DMS153 treated with DMSO at 0.1 percent for 48 hours (cell line): ENCODE measurements at regions not wholly inside any gene's neighbourhood (a gene's known extent, or its start where the extent isn't known, plus 50 kb on each side); places are given as distances from the start of the nearest gene placed in this dataset.
"Not testable (repeated sequence)": the region's sequence is repeated elsewhere in the genome, so short reads cannot be mapped to it uniquely, and the experiment has no call there.

ENCODE experiments used
- DNase-seq: peaks from one replicate; lab custom pipeline; 2025; ENCODE audit not compliant: unreplicated experiment; lab: John Stamatoyannopoulos, UW

- DNase-seq, result no peak
Observed at GRCh38 chr7:153921408-153921807, 130.8 kb upstream of the DPP6 start.

DNA sequence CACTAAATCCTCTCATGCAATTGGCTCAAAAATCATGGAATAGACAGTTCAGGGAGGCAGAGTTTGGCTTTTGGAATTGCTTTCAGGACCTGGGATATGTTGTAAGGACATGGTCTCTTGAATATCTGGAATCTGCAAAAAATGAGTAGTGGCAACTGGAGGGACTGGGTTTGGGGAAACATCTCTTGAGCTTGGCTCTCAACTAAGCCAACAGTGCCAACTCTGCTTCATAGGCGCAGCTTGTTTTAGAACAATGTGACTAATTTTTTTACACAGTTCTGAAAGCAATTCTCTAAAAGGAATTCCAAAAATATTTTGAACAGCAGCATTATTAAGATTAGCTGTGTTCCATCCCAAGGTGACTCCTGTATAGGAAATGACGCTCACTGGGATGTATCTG is 121.5 kb upstream of the DPP6 start:
- DNase-seq, result no peak

- DNase-seq, result no peak
Observed at GRCh38 chr7:153934048-153934447, 118.2 kb upstream of the DPP6 start.

DNA sequence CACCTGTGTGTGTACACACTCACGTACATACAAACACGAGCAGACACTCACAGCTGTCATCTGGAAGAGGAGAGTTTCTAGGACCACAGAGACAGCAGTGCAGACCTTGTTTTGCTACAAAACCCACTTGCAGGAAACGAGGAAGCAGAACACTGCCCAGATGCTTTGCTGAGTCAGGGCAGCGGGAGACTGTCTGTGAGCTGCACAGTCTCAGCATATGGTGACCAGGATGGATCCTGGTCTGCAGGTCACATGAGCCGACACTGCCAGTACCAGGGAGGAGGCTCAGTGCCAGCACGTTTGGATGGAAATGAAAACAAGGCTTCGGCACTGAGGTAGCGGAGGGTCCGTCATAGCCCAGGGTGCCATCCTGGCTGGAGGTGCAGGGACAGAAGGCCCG is 117.6 kb upstream of the DPP6 start:
- DNase-seq, result no peak

DNA sequence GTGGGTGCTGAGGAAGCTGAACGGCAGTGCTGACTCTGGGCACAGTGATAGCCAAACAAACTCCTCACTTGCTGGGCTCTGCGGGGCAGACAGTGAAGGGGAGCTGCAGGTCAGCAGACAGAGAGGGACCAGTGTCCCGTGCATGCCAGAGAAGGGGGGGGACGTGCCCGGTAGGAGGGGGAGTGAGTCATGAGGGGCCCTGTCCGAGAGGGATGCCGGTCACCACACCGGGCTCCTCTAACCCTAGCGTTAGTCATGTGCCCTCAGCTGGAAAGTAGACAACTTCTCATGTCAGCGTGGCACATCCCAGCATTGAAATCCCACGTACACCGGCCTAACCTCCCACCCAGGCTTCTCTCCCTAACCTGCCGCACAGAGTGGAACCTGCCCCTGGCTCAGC is 117.1 kb upstream of the DPP6 start:
- no peak for DNase-seq

- no peak for DNase-seq
Observed at GRCh38 chr7:153938451-153938850, 113.7 kb upstream of the DPP6 start.

DNA sequence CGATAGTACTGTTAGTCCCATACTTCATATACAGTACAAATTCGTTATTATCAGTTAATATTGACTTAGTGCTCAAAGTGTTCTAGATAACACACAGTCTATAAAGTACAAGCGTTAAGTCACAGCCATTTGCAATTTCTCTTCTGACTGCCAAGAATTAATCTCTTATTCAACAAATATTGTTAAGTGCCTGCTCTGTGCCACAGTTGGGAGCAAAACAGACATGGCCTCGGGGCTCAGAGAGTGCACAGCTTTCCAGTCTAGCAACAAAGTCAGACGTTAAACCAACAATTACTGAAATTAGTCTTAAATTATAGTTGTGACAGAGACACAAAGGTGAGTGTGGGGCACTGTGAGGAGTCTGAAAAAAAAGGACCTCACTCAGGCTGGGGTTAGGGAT is 113.0 kb upstream of the DPP6 start:
- DNase-seq, result no peak

DNA sequence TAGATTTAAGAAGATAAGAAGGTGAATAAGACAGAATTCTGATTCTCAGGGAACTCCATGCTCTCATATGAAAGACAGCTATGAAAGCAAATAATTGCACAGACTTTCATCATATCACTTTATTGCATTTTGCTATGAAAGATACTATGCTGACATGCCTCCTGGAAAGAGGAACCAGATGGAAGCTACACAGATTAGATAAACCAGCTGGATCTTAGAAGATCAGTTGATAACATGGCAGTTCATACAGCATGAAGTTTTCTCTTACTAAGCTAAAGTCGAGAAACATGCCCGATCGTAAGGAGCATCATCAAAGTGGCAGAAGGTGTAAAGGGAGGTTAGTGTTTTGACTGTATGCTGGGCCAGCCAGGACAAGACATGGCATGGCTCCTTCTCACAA is 112.5 kb upstream of the DPP6 start:
- no peak for DNase-seq

GRCh38 chr7:153941061-153941460 is 111.1 kb upstream of the DPP6 start:
- DNase-seq, result no peak

DNA sequence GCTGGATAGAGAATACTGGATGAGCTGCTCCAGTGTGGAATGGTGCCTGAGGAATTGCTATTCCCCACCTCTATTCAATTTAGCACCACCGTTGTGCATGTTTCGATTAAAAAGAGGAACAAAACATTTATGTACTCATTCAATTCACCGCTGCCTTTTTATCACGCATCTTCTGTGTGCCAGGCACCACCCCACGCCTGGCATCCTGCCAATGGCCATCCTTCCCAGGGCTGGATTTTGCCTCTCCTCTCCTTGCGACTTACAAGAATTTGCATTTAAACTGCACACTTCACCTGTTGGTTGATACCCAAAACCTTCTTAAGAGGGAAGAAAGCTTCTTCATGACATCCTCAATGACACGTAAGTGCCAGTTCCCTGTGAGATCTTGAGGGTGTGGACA is 110.2 kb upstream of the DPP6 start:
- no peak for DNase-seq

GRCh38 chr7:153943457-153943856 is 108.7 kb upstream of the DPP6 start:
- DNase-seq, result peak; percentile 48

GRCh38 chr7:153943861-153944260 is 108.3 kb upstream of the DPP6 start:
- peak; percentile 48 for DNase-seq

DNA sequence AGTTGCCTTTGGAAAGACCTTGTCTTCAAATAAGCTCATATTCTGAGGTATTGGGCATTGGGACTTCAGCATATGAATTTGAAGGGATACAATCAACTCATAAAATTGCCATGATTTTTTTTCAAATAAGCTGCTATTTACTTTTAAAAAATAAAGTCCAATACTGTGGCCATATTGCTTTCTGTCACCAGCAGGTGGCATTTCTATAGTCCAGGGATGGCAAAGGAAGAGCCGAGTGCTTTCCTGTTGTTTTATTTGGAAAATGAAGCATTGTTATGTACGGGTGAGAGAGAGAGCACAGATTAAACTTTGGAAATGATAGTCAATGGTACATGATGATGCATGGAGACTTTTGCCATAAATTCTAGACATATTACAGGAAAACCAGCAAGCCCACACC is 104.1 kb upstream of the DPP6 start:
- DNase-seq, result no peak

DNA sequence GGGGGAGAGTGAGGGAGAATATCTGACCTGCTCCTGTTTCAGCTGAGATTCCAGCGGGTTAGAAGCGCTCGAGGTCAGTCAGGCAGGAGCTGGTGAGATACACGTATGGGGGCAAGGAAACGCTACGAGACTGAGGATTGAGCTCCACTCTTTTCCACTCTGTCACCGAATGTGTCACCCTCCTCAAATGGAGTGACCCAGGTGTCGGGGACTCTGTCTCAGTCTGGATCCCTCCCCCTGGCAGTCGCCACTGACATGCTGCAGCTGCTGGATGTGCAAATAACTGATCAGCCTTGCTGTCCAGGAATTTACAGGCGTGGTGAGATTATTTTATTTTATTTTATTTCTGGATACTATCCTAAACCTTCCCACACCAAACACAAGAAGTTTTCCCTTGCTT is 100.9 kb upstream of the DPP6 start:
- DNase-seq, result no peak

- DNase-seq, result no peak
Observed at GRCh38 chr7:153954477-153954876, 97.7 kb upstream of the DPP6 start.

GRCh38 chr7:153957677-153958076 is 94.5 kb upstream of the DPP6 start:
- not testable (repeated sequence) for DNase-seq

GRCh38 chr7:153958381-153958780 is 93.8 kb upstream of the DPP6 start:
- not testable (repeated sequence) for DNase-seq

DNA sequence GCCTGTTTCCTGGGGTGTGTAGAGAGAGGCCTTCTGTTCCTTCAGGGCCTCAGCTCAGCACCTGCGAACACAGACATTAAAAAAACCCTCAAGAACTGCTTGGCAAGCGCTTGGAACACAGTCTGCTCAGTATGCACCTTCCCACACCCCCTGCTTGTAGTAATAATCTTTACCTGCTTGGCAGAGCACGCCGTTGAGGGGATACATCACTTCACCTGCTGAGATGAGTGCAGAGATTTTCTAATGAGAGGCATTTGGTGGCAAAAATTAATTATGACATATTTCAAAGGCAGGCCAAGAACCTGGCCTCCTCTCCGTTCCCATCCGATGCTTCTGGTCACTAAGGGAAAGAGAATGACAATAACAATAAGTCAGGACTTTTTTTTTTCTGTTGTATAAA is 93.4 kb upstream of the DPP6 start:
- not testable (repeated sequence) for DNase-seq

GRCh38 chr7:153964481-153965112 is 87.6 kb upstream of the DPP6 start:
- not testable (repeated sequence) for DNase-seq

- not testable (repeated sequence) for DNase-seq
Observed at GRCh38 chr7:153969016-153969415, 83.2 kb upstream of the DPP6 start.

- DNase-seq, result not testable (repeated sequence)
Observed at GRCh38 chr7:153974603-153975002, 77.6 kb upstream of the DPP6 start.

GRCh38 chr7:153976745-153977144 is 75.5 kb upstream of the DPP6 start:
- not testable (repeated sequence) for DNase-seq

DNA sequence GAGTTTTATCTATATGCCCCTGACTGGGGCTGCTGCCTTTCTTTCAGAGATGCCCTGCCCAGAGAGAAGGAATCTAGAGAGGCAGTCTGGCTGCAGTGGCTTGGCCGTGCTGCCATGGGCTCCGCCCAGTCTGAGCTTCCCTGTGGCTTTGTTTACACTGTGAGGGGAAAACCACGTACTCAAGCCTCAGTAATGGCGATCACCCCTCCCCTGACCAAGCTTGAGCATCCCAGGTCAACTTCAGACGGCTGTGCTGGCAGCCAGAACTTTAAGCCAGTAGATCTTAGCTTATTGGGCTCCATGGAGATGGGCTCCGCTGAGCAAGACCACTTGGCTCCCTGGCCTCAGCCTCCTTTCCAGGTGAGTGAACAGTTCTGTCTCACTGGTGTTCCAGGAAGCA is 69.0 kb upstream of the DPP6 start:
- DNase-seq, result not testable (repeated sequence)
